ENCODE measurements at regions not wholly inside any gene's neighbourhood (a gene's known extent, or its start where the extent isn't known, plus 50 kb on each side); places are given as distances from the start of the nearest gene placed in this dataset.
A peak's percentile ranks its signal among the peaks of the same experiment; 100 is the strongest.

- Mint-ChIP-seq H3K27me3 (ENCODE audit: unreplicated experiment) (peaks cover 5% of the 10 kb centered on the region), H3K4me1 (ENCODE audit: unreplicated experiment) (peaks cover 54% of the 10 kb centered on the region), H3K27ac (ENCODE audit: unreplicated experiment) (peak overlapping the region; percentile 69), H3K4me3 (ENCODE audit: unreplicated experiment) (no peak overlapping the region), H3K9me3 (ENCODE audit: unreplicated experiment) (no peaks in the 10 kb centered on the region), H3K36me3 (ENCODE audit: low read depth, unreplicated experiment) (peaks cover 30% of the 10 kb centered on the region)
- DNase-seq (ENCODE audit: low spot score): no peak
- TF ChIP-seq CTCF (IDR thresholded peaks at IDR 0.05; ENCODE audit: unreplicated experiment): no peak
Measured at GRCh38 chr9:110086537-110086936, 121.4 kb downstream of the C9orf152 start.

DNA sequence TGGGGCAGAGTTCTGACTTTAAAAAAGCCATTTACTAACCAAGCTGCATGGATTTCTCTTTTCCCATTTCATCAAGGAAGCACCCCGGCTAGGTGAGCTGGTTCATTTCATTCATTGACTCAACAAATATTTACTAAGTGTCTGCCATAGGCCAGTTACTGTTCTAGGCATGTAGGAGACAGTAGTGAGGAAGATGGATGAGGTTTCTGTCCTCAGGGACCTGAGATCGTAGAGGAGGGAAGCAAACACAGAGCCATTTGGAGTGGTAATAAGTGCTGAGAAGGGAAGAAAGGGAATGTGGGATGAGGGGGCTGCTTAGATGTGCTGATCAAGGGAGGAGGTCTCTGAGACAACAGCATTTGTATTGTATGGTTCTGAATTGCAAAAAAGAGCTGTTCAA lies 120.4 kb downstream of the C9orf152 start:
- Mint-ChIP-seq H3K4me1 (ENCODE audit: unreplicated experiment) (peaks cover 46% of the 10 kb centered on the region), H3K36me3 (ENCODE audit: low read depth, unreplicated experiment) (peaks cover 34% of the 10 kb centered on the region), H3K27ac (ENCODE audit: unreplicated experiment) (peak overlapping the region; percentile 72), H3K4me3 (ENCODE audit: unreplicated experiment) (no peak overlapping the region), H3K9me3 (ENCODE audit: unreplicated experiment) (no peaks in the 10 kb centered on the region), H3K27me3 (ENCODE audit: unreplicated experiment) (peaks cover 7% of the 10 kb centered on the region)
- TF ChIP-seq CTCF (IDR thresholded peaks at IDR 0.05; ENCODE audit: unreplicated experiment): no peak
- no peak for DNase-seq (ENCODE audit: low spot score)

- peak overlapping the region; percentile 72 for H3K27ac Mint-ChIP-seq (ENCODE audit: unreplicated experiment)
- H3K36me3 Mint-ChIP-seq (ENCODE audit: low read depth, unreplicated experiment): peaks cover 34% of the 10 kb centered on the region
- peaks cover 48% of the 10 kb centered on the region for H3K4me1 Mint-ChIP-seq (ENCODE audit: unreplicated experiment)
- H3K27me3 Mint-ChIP-seq (ENCODE audit: unreplicated experiment): peaks cover 9% of the 10 kb centered on the region
- no peak for TF ChIP-seq CTCF (IDR thresholded peaks at IDR 0.05; ENCODE audit: unreplicated experiment)
- H3K9me3 Mint-ChIP-seq (ENCODE audit: unreplicated experiment): no peaks in the 10 kb centered on the region
- H3K4me3 Mint-ChIP-seq (ENCODE audit: unreplicated experiment): no peak overlapping the region
- no peak for DNase-seq (ENCODE audit: low spot score)
Measured at GRCh38 chr9:110088099-110088498, 119.9 kb downstream of the C9orf152 start.

DNA sequence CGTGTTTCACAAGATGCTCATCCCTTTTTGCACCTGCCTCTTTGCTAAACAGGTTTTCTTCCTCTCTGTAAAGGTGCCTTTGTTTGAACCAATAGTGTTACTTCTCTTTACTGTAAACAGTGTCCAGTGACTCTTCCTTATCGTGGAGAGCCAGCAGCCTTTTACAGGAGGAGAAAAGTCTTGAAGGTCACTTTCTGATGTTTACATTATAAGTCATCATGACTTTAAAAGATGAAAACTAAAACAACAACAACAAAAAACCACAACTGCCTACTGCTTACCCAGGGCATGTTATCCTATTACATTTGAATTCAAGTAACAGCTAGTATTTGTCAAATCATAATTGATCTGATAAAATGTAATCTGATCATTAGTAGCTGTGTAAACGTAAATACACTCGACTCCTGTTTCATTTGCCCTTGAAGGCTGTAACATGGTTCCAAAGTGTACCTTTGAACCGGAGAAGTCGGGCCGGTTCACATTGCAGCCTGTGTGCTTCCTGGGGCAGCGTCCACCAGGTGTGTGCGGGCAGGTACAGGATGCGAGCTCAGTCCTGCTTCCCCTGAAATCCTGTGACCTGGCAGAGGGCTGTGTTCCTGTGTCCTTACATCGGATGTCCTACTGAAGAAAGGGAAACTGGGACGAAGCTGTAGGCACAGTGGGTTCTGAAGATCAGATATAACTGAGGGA lies 118.1 kb downstream of the C9orf152 start:
- Mint-ChIP-seq H3K27ac (ENCODE audit: unreplicated experiment) (peak overlapping the region; percentile 79), H3K9me3 (ENCODE audit: unreplicated experiment) (no peaks in the 10 kb centered on the region), H3K4me3 (ENCODE audit: unreplicated experiment) (no peak overlapping the region), H3K27me3 (ENCODE audit: unreplicated experiment) (peaks cover 9% of the 10 kb centered on the region), H3K4me1 (ENCODE audit: unreplicated experiment) (peaks cover 53% of the 10 kb centered on the region), H3K36me3 (ENCODE audit: low read depth, unreplicated experiment) (peaks cover 28% of the 10 kb centered on the region)
- DNase-seq (ENCODE audit: low spot score): no peak
- no peak for TF ChIP-seq CTCF (IDR thresholded peaks at IDR 0.05; ENCODE audit: unreplicated experiment)

GRCh38 chr9:110092792-110093191 lies 115.2 kb downstream of the C9orf152 start:
- TF ChIP-seq CTCF (IDR thresholded peaks at IDR 0.05; ENCODE audit: unreplicated experiment): no peak
- Mint-ChIP-seq H3K4me1 (ENCODE audit: unreplicated experiment) (peaks cover 52% of the 10 kb centered on the region), H3K27me3 (ENCODE audit: unreplicated experiment) (peaks cover 8% of the 10 kb centered on the region), H3K4me3 (ENCODE audit: unreplicated experiment) (no peak overlapping the region), H3K36me3 (ENCODE audit: low read depth, unreplicated experiment) (peaks cover 10% of the 10 kb centered on the region), H3K9me3 (ENCODE audit: unreplicated experiment) (no peaks in the 10 kb centered on the region), H3K27ac (ENCODE audit: unreplicated experiment) (no peak overlapping the region)
- no peak for DNase-seq (ENCODE audit: low spot score)
